NCI-H1105 (cell line): ENCODE measurements at regions not wholly inside any gene's neighbourhood (a gene's known extent, or its start where the extent isn't known, plus 50 kb on each side); places are given as distances from the start of the nearest gene placed in this dataset.
A peak's percentile ranks its signal among the peaks of the same experiment; 100 is the strongest.
"Not testable (repeated sequence)": the region's sequence is repeated elsewhere in the genome, so short reads cannot be mapped to it uniquely, and the experiment has no call there.

Experiments used
- DNase-seq: peaks from one replicate; lab custom pipeline; 2025; lab: John Stamatoyannopoulos, UW

DNA sequence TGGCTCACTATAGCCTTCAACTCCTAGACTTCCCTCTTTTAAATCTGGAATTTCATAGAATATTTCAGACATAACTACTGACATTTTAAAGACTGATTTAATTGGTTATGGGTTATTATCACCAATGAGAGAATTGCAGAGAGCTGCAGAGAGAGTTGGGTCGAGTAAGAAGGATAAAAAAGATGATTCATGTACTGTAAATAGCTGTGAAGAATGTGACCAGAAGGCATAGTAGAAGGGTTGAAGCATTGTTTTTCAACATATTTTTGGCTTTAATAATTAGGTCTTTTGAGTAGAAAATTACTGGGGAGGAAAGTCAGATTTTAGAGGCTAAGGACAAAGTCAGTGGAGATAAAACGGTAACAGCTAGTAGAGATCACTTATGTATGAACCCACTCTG is 503.2 kb upstream of the SLC8A1 start:
- no peak for DNase-seq

DNA sequence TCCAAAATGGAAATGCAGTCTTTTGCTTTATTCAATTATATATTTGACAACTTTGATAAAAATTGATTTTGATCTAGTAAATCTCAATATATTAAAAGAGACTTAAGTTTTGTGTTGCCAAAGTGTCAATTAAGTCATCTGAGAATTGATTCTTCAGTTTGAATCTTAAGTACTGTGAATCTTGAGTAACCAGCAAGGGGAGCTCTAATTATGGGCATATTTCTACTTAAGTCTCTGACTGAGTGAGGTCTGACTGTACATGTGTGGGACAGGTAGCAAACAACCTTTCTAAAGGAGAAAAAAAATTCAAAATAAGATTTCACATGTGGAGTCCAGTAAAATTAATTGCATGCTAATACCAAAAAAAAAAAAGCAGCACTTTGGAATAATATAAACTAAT is 503.7 kb upstream of the SLC8A1 start:
- DNase-seq: no peak

DNA sequence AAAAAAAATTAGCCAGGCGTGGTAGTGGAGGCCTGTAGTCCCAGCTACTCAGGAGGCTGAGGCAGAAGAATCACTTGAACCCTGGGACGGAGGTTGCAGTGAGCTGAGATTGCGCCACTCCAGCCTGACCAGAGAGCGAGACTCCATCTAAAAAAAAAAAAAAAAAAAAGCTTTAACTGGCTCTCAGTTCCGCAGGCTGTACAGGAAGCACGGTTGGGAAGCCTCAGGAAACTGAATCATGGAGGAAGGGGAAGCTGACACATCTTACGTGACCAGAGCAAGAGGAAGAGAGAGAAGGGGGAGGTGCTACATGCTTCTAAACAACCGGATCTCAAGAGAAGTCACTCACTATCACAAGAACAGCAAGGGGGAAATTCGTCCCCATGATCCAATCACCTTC is 505.6 kb upstream of the SLC8A1 start:
- no peak for DNase-seq

DNA sequence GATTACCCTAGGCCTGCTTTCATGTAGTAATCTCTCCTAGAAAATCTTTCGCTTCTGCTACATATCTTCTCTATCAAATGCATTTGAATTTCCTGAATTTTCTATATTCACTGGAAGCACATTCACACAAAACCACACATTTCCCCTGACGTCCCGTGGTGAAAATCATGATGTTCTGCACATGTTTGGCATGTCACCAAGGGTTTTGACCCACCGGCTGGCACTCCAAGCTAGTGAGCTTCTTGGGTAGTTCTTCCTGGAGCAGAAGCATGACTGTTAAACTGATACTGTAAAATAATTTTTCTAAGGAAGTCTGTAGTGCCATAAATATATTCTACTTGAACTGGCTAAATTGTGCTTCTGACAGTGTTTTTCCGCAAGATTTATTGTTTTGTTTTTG is 510.1 kb upstream of the SLC8A1 start:
- DNase-seq: no peak

DNA sequence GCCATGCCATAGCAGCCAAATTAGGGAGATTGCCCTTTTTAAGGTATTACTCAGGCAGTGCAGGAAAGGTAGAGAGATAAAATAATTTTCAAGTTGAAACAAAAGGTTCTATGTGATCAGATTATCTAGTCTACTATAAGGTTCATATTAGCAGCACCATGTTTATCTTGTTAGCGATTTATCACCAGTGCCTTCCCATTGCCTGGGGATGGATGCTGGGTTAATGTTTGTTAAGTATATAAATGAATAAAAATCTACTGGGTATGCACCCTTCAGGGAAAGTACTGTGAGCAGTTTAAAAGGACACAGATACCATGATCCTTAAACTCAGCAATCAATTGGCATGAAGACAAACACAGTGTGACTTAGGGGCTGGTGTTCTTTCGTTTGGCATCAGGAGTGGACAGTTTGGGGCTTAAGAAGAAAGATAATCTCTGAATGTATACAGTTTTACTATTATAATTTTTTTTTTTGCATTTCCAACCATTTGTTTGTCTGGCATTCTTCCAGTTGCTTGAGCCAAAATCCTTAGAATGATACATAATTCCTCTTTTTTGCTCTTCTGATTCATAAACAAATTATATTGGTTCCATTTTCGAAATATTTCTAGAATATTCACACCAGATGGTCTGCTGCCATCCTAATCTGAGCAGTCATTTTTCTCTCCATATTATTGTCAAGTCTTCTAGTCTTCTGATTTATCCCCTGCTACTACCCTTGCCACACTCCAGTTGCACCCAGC is 512.8 kb upstream of the SLC8A1 start:
- DNase-seq: no peak

DNA sequence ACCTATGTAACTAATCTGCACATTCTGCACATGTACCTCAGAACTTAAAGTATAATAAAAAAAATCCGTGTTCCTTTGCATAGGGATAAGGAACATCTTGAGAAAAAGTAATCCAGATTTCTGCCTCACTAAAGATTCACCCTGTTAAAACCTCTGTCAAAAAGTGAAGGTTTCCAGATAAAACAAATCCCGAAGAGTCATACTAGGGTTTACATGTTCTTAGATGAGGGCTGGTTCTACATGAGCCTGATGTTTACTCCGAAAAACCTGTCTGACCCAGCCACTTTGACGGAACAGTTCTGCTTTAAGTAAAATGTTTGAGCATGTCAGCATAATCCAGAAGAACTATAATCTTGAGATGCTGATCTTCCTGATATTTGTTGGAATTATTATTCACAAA is 515.6 kb upstream of the SLC8A1 start:
- no peak for DNase-seq

DNA sequence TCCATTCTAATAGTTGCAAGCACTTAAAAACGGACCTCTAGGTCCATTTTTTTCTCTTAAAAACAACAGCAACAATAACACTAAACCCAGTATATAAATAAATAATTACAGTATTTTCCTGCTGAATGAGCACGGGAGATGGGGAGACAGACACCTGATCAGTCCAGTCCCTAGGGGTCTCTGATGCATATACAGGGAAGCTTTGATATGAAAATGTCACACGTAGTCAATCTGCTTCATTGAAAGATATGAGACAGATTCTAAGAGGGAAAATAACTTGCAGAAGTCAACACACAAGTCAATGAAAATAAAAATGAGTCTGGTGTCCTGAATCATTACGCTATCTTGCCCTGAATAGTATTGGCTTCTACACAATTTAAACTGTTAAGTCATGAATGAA is 523.3 kb upstream of the SLC8A1 start:
- DNase-seq: no peak

DNA sequence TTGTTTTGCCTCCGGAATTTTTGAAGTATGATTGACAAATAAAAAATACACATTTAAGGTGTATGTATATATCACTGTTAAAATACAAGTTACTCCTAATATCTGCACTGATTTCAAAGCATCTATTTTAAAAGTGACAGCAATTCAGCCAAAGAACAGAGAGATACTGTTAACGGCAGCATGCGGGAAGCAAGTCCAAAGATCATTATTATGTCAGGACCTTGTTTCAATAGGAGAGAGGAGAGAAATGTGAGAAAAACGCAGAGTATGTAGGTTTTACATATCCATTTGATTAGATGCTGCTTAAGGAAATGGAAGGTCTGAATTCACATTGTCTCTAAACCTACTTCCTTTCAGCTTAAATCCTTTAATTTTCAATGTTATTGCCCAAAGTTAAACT is 545.5 kb upstream of the SLC8A1 start:
- no peak for DNase-seq

DNA sequence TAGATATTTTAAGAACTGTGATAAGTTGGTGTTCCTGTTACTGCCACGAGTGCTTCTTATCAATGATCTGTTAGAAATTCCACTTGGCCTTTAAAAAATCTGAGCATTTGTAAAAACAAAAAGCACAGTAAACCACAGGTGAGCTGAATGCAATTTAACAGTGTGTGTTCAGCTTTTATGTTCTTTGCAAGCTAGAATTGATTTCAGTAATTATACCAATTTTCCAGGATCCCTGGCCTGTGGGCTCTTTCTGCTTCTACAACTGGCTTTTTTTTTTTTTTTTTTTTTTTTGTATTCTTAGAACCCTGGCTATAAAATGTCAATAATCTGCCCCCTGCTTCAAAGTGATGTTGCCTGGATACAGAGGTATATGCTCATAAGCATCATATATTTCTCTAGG is 548.5 kb upstream of the SLC8A1 start:
- DNase-seq: peak; percentile 47

DNA sequence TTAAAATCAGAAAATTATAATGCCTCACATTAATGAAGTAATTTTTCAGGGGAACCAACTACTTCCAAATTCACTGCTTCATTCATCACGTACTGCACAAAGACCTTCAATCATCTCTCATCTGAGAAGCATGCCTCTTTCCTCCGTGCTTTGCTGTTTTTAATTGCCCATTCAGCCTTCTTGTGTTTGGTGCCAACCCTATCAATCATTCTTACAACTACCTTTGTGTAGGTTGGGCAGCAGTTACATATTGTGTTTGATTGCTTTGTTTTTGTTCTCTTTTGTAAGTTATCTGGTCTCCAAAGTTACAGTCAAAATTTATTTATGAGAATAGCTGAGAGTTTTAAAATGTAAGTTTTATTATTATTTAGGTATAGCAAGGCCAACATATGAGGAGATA is 549.0 kb upstream of the SLC8A1 start:
- peak; percentile 67 for DNase-seq

DNA sequence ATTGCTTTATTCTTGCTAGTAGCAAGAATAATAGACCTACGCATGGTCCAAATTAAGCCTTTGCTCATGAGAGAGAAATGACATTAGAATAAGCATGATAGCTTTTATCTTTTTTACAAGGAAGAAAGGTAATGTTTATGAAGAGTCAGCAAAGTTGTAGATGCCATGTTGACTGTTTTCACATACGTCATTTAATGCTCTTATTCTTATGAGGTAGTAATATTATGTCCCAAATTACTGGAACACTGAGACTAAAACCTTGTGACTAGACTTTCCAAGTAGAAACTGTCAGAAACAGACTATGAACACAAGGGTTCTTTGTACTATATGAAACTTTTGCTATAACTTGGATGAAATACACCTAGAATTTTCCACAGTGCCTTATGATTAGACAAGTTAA is 552.8 kb upstream of the SLC8A1 start:
- no peak for DNase-seq

DNA sequence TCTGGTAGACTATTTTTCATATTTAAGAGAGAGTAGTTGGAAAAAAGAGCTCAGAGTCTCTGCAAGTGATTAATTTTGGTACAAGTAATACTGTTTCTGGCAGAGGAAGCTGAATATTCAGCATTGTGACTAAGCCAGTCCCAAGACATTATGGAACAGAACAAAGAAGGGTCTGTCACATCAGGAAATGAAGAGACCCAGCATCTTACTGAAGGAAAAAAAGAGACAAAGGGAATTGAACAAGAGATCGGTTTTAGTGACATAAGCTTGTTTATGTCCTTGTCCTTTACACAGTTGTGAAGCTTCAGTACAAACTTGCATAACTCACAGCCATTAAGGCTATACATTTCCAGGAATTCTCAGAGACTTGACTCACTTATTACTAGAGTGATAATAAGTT is 568.5 kb upstream of the SLC8A1 start:
- no peak for DNase-seq

DNA sequence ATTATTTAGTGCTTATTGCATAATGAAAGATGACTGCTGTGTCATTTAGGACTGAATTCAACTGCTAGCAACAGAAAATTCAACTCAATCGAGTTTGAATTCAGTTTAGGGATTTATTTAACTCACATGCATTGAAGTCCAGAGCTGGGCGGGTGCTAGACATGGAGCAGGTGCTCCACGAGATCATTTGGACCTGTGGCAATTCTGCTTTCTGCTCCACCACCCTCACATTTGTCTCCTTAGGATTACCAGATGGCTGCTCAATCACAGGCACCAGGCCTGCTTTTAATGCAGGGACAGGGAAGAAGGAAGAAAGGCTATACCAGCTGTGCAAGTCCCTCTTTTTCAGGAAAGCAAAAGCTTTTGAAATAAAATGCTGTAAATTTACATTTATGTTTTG is 572.9 kb upstream of the SLC8A1 start:
- DNase-seq: no peak

DNA sequence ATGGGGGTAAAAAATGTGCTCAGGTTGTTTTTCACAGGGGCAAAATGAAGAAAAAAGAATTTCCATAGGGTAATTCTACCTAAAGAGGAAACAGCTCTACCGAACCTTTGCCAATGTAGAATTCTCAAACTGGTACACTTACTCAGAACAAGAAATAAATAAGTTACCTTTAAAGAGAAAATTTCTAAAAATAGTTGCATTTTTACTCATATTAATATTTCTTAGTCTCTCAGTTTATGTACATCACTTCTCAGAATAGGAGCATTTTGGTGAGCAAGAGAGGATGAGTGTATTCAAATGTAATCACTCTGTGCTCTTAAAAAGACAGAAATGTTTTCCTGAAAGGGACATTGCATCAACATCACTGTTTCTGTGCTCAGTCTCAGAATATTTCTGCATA is 574.7 kb upstream of the SLC8A1 start:
- no peak for DNase-seq

DNA sequence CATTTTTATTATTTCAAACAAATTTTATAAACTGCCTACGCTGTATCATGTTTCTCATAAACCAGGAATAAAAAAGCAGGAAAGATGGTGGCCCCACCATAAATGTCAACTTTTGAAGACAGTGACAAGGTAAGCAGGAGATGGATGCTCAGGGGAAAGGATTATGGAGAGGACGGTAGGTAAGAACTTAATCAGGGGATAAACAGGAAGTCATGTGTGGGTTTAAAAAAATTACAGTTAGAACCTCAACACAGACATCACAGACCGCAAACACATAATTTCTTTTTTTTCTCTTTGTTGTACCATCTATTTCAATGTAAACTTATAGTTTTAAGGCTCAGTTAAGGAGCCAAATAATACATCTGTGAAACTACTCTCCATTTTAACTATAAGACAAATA is 575.2 kb upstream of the SLC8A1 start:
- DNase-seq: no peak

DNA sequence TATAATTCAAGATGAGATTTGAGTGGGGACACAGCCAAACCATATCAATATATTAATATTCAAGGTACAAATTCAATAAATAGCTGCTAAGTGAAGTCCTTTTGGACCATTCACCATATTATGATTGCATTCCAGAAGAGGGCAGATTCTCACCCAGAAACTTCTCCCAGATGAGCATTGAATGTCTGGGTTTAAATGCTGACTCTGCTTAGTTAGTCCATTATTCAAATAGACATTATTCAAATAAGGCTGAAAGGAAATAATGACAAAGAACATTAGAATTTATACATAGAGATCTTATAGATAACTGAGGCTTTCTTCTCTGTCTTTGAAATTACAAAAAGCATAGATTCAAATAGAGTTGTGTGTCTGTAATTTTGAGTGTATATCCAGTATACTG is 579.4 kb upstream of the SLC8A1 start:
- DNase-seq: no peak

DNA sequence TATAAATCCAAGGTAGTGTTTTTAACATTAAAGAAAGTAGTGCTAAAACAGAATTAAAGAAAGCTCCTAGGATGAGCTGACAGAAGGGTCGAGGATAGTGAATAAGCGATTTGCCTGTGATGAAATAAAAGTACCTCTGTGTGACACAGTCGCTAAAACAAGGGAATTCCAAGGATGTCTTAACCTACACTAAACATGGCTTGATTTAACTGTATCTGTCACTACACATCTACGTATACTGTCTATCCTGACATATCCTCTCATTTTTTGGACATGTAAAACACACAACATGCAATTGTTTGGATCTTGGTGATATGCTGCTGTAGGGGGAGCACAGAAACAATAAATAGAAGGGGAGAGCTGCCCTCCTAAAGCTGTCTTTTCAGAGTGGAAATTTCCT is 580.8 kb upstream of the SLC8A1 start:
- DNase-seq: no peak

DNA sequence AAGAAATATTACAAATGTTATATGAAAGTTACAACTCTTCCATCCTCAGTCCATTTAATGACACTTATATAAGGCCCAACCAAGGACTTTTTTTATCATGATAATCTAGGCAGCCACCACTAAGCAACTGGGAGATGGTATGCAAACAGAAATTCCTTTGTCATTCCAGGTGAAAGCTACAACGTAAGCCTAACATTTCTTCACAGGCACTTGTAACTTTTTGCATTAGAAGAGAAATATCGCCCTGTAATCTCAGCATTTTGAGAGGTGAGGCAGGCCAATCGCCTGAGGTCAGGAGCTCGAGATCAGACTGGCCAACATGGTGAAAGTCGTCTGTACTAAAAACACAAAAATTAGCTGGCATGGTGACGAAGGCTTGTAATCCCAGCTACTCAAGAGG is 581.2 kb upstream of the SLC8A1 start:
- no peak for DNase-seq

DNA sequence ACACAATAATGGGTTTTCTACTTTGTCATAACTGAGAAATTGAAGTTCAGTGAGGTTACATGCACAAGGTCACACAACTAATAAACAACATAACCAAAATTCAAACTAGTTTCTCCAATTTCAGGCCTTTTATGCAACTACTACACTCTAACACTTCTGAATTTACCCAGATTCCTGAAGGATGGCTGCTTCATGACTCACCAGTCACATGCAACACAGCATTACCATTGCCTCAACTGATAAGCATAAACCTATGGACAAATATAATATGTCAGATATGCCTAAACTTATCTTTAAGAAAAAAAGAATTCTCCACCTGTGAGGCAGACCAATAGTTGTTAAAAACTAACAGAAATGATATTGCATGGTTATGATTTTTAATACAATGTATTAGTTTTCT is 586.5 kb upstream of the SLC8A1 start:
- DNase-seq: no peak

DNA sequence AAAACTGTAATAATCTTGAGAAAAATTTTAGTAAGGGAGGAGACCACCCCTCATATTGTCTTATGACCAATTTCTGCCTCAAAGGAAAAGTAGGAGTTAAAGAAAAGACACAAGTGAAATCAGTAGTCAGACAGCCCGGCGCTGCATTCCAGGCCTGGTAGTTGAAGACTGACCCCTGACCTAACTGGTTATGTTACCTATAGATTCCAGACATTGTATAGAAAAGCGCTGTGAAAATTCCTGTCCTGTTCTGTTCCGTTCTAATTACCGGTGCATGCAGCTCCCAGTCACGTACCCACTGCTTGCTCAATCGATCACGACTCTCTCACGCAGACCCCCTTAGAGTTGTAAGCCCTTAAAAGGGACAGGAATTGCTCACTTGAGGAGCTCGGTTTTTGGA is 587.9 kb upstream of the SLC8A1 start:
- not testable (repeated sequence) for DNase-seq

DNA sequence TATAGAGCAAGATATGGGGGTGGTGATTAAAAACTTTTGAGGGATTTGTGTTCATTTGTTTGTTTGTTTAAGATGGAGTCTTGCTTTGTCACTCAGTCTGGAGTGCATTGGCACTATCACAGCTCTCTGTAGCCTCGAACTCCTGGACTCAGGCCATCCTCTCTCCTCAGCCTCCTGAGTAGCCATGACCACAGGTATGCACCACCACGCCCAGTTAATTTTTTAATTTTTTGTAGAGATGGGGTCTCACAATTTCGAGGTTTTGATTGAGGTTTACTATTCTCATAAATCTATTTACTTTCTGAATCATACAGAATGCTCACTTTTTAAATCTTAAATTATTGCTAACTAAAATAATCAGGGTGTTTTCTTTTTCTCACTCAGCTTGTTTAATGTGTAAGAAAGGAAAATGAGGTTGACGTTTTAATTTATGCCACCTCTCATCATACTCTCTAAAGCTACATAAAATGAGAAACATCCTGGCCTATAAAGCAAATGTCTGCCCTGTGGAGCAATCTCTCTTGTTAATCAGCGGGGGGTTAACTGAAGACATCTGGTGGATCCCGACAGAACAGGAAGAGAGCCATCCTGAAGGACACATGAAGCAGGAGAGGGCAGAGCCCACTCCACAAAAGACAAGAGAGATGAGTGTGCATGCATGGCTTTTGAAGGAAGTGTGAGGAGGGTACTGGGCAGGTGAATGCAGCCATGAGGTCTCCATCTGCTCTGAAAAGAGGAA is 589.1 kb upstream of the SLC8A1 start:
- DNase-seq: no peak

DNA sequence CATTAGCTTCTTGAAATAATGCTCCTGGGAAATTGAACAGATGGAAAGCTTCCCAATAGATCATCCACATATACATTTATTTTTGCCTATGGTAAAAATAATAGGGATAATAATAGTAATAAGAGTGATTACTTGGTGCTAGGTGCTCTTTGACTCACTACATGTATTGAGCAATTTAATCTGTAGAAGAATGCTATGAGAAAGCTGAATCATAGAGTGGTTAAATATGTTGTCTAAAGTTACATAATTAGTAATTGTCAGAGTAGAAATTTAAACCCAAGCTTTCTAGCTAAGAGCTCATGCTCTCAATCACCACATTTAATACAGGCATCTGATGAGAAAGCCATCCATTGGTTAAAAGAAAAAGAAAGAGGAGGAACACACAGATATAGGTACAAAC is 590.5 kb upstream of the SLC8A1 start:
- DNase-seq: no peak

DNA sequence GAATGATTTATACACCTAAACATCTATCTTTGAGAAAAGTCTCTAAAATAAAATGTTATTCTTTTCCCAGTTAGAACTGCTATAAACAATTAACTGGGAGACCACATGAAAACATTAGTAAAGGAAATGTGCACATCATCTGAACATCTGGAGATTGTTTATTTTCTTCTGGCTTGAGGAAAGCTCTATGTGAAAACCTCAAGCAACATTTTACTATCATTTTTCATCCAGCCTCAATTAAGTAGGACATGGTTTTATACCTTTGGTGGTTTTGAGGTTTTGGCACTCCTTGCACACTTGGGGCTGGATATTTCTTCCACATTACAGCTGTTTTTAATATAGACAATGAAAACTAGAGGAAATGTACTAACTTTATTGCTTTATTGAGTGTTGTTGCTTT is 609.5 kb upstream of the SLC8A1 start:
- no peak for DNase-seq

DNA sequence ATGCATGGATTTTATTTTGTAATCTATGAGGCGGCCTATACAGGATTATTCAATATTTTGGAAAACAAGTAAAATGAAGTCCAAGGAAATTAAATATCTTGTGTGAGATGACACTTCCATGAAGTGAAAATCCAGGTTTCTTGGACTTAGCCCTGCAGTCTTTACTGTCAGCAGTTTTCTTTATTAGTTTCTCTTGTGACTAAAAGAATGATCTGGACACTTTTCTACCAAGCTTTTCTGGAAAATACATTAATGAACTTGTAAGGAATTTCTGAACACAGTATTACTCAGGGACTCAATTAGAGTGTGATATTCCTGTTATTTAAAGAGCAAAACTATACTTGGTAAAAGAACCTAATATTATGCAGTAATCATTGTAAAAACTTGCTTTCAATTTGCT is 610.4 kb upstream of the SLC8A1 start:
- no peak for DNase-seq
